SK-N-SH (cell line): ENCODE measurements at regions not wholly inside any gene's neighbourhood (a gene's known extent, or its start where the extent isn't known, plus 50 kb on each side); places are given as distances from the start of the nearest gene placed in this dataset.

Source experiments
- CTCF ChIA-PET: fragments of 300-600, 350-600 bp; formaldehyde crosslinking; extraction: SDS; loops from one replicate; lab custom pipeline; 2021; lab: Yijun Ruan, JAX
- POLR2A ChIA-PET: fragments of 350-600 bp; sonication (Branson Sonifier 250); formaldehyde crosslinking; extraction: SDS; loops from one replicate; lab custom pipeline; 2020; ENCODE audit warnings: antibody characterized with exemption, inconsistent platforms; lab: Yijun Ruan, JAX
- DNase-seq: peaks from one replicate; pipeline ENCODE4 v3.0.0; 2012
- H2AFZ ChIP-seq: fragments of 200-600 bp; sonication (generic); 2 replicates; pipeline ENCODE4 v1.8.1; 2016; ENCODE audit warnings: antibody characterized with exemption, mild to moderate bottlenecking, low read depth
- H3F3A ChIP-seq: fragments of 200-600 bp; sonication (generic); replicated peaks from 2 replicates; pipeline ENCODE3; 2016; ENCODE audit warnings: antibody characterized with exemption, mild to moderate bottlenecking; ENCODE audit not compliant: insufficient read depth
- H3K27ac ChIP-seq, 2 experiments: fragments of 200-500 bp in 1 of 2; fragments of 200-600 bp in 1 of 2; sonication (Bioruptor generic) in 1 of 2; sonication (generic), shearing (Covaris generic) in 1 of 2; 2 replicates each; pipeline versions ENCODE4 v1.5.1 to v1.6.1; 2014 to 2016; ENCODE audit warnings: low read depth in 2 of 2, inconsistent platforms in 1 of 2, low read length in 1 of 2, mild to moderate bottlenecking in 1 of 2, mixed read lengths in 1 of 2
- H3K27me3 ChIP-seq: fragments of 200-600 bp; sonication (generic), shearing (Covaris generic); 2 replicates; pipeline ENCODE4 v1.6.1; 2016; ENCODE audit warnings: mixed run types; ENCODE audit not compliant: insufficient read depth
- H3K36me3 ChIP-seq, 2 experiments: fragments of 200-500 bp in 1 of 2; fragments of 200-600 bp in 1 of 2; sonication (Bioruptor generic) in 1 of 2; sonication (generic) in 1 of 2; replicated peaks in 1 of 2; 2 replicates each; pipeline versions ENCODE3 to v1.5.1; 2014 to 2016; ENCODE audit warnings: low read length in 1 of 2, mild to moderate bottlenecking in 1 of 2; ENCODE audit not compliant: insufficient read depth in 2 of 2, control insufficient read depth in 1 of 2
- H3K4me1 ChIP-seq, 2 experiments: fragments of 200-500 bp in 1 of 2; fragments of 200-600 bp in 1 of 2; sonication (Bioruptor generic) in 1 of 2; sonication (generic), shearing (Covaris generic) in 1 of 2; 2 replicates each; pipeline versions ENCODE4 v1.5.1 to v1.6.1; 2014 to 2016; ENCODE audit warnings: low read depth in 1 of 2, low read length in 1 of 2, mixed run types in 1 of 2; ENCODE audit not compliant: insufficient read depth in 2 of 2, control insufficient read depth in 1 of 2
- H3K4me2 ChIP-seq: fragments of 200-600 bp; sonication (generic), shearing (Covaris generic); 2 replicates; pipeline ENCODE4 v1.6.1; 2017; ENCODE audit warnings: mixed run types
- H3K4me3 ChIP-seq, 2 experiments: fragments of 200-500 bp in 1 of 2; fragments of 200-600 bp in 1 of 2; sonication (Bioruptor generic) in 1 of 2; sonication (generic), shearing (Covaris generic) in 1 of 2; 2 replicates each; pipeline versions ENCODE4 v1.5.1 to v1.8.1; 2014 to 2016; ENCODE audit warnings: low read depth in 2 of 2, inconsistent platforms in 1 of 2, low read length in 1 of 2, mild to moderate bottlenecking in 1 of 2, mixed read lengths in 1 of 2, moderate library complexity in 1 of 2
- H3K79me2 ChIP-seq: fragments of 200-600 bp; sonication (generic); 2 replicates; pipeline ENCODE4 v1.8.1; 2017; ENCODE audit warnings: mild to moderate bottlenecking; ENCODE audit not compliant: insufficient read depth
- H3K9ac ChIP-seq: fragments of 200-600 bp; sonication (generic); 2 replicates; pipeline ENCODE4 v1.6.1; 2017; ENCODE audit warnings: mixed run types
- H3K9me2 ChIP-seq: fragments of 200-600 bp; sonication (generic); 2 replicates; pipeline ENCODE4 v1.6.1; 2017; ENCODE audit warnings: mixed run types
- H3K9me3 ChIP-seq: fragments of 200-600 bp; sonication (generic); 2 replicates; pipeline ENCODE4 v1.6.1; 2017; ENCODE audit warnings: mixed run types, mild to moderate bottlenecking, moderate library complexity
- H4K20me1 ChIP-seq: fragments of 200-600 bp; sonication (generic); 2 replicates; pipeline ENCODE4 v1.6.1; 2017; ENCODE audit warnings: mild to moderate bottlenecking, mixed run types; ENCODE audit not compliant: insufficient read depth
- CHD2 ChIP-seq: fragments of 150-350 bp; IDR thresholded peaks from 2 replicates; pipeline ENCODE4 v1.6.1; 2018; ENCODE audit warnings: low read length; ENCODE audit not compliant: partially characterized antibody
- CTCF ChIP-seq: fragments of 200-600 bp; sonication (generic); IDR thresholded peaks from 2 replicates; pipeline ENCODE4 v1.6.1; 2017; ENCODE audit warnings: antibody characterized with exemption, mild to moderate bottlenecking, moderate library complexity
- ELF1 ChIP-seq: IDR thresholded peaks from 2 replicates; pipeline ENCODE4 v1.4.0; 2012
- EZH2phosphoT487 ChIP-seq: fragments of 200-600 bp; sonication (generic); IDR thresholded peaks from 2 replicates; pipeline ENCODE4 v1.6.1; 2017; ENCODE audit warnings: low read depth, mixed run types, mild to moderate bottlenecking, antibody characterized with exemption, moderate library complexity, borderline replicate concordance
- FOXJ3 ChIP-seq: sonication (generic); formaldehyde crosslinking; IDR thresholded peaks from 2 replicates; pipeline ENCODE4 v1.5.1; 2020; ENCODE audit warnings: mild to moderate bottlenecking, missing genetic modification reagents
- FOXM1 ChIP-seq: IDR thresholded peaks from 2 replicates; pipeline ENCODE4 v1.4.0; 2012; ENCODE audit warnings: low read depth, mild to moderate bottlenecking
- GABPA ChIP-seq: IDR thresholded peaks from 2 replicates; pipeline ENCODE4 v1.4.0; 2012; ENCODE audit warnings: low read depth, mild to moderate bottlenecking
- IRF3 ChIP-seq: fragments of 150-350 bp; IDR thresholded peaks from 2 replicates; pipeline ENCODE4 v1.6.1; 2016; ENCODE audit warnings: mild to moderate bottlenecking, low read depth, low read length
- MEF2A ChIP-seq: IDR thresholded peaks from 2 replicates; pipeline ENCODE4 v1.4.0; 2012; ENCODE audit warnings: low read depth, borderline replicate concordance
- PBX3 ChIP-seq: IDR thresholded peaks from 2 replicates; pipeline ENCODE4; 2012
- POLR2AphosphoS5 ChIP-seq: IDR thresholded peaks from 2 replicates; pipeline ENCODE4 v1.6.1; 2012; ENCODE audit warnings: low read depth, low read length
- RXRA ChIP-seq: IDR thresholded peaks from 2 replicates; pipeline ENCODE4 v1.4.0; 2012; ENCODE audit warnings: low read depth, mild to moderate bottlenecking, borderline replicate concordance
- SIN3A ChIP-seq: IDR thresholded peaks from 2 replicates; pipeline ENCODE4 v1.6.1; 2012; ENCODE audit warnings: low read depth, mild to moderate bottlenecking, low read length, moderate library complexity, borderline replicate concordance
- TEAD4 ChIP-seq: IDR thresholded peaks from 2 replicates; pipeline ENCODE4 v1.4.0; 2012; ENCODE audit warnings: mild to moderate bottlenecking, borderline replicate concordance; ENCODE audit not compliant: insufficient read depth
- USF2 ChIP-seq: fragments of 150-350 bp; IDR thresholded peaks from 2 replicates; pipeline ENCODE4 v1.6.1; 2017; ENCODE audit warnings: antibody characterized with exemption, low read length, low read depth, borderline replicate concordance
- YY1 ChIP-seq: IDR thresholded peaks from 2 replicates; pipeline ENCODE4 v1.4.0; 2012; ENCODE audit warnings: low read depth, mild to moderate bottlenecking
- ZBTB33 ChIP-seq: IDR thresholded peaks from 2 replicates; pipeline ENCODE4 v1.4.0; 2012; ENCODE audit warnings: low read depth, borderline replicate concordance
- WGBS: methylation state at CpG from one replicate; pipeline ENCODE4 v1.1.6; 2017; ENCODE audit warnings: low lambda C conversion rate; 5-methylcytosine and 5-hydroxymethylcytosine counted together

GRCh38 chr4:147303174-147303872 is 177.6 kb upstream of the EDNRA start:
- CTCF ChIA-PET = no interaction called here
- Histone ChIP-seq H3K4me1 (no peaks in the 10 kb centered on the region), H3K9ac (no peak overlapping the region), H3K9me2 (no peaks in the 10 kb centered on the region), H3K27ac (no peak overlapping the region), H3K4me3 (no peak overlapping the region), H3K4me2 (no peak overlapping the region), H3K9me3 (no peaks in the 10 kb centered on the region), H4K20me1 (no peaks in the 10 kb centered on the region), H3K79me2 (no peaks in the 10 kb centered on the region), H3F3A (no peaks in the 10 kb centered on the region), H3K36me3 (no peaks in the 10 kb centered on the region), H2AFZ (no peak overlapping the region), H3K27me3 (no peaks in the 10 kb centered on the region)
- TF ChIP-seq MEF2A = no peak
- no peak for TF ChIP-seq YY1
- TF ChIP-seq RXRA = no peak
- no peak for TF ChIP-seq TEAD4
- TF ChIP-seq CTCF = no peak
- TF ChIP-seq SIN3A = no peak
- TF ChIP-seq FOXM1 = no peak
- no peak for TF ChIP-seq GABPA
- no peak for TF ChIP-seq ELF1
- TF ChIP-seq POLR2AphosphoS5 = no peak
- TF ChIP-seq ZBTB33 = no peak
- no peak for TF ChIP-seq PBX3
- TF ChIP-seq FOXJ3 (CRISPR knock-in tag) = no peak
- POLR2A ChIA-PET = no interaction called here
- DNase-seq = no peak
- 66% methylated on average over 5 of the region's 5 CpGs for WGBS

GRCh38 chr4:147303873-147304229 is 177.0 kb upstream of the EDNRA start:
- H3K9me3 ChIP-seq = no peaks in the 10 kb centered on the region
- no peaks in the 10 kb centered on the region for H3K4me1 ChIP-seq
- H3K27me3 ChIP-seq = no peaks in the 10 kb centered on the region
- no peaks in the 10 kb centered on the region for H3K79me2 ChIP-seq
- H3K4me2 ChIP-seq = no peak overlapping the region
- H2AFZ ChIP-seq = no peak overlapping the region
- TF ChIP-seq PBX3 (no peak), USF2 (no peak), EZH2phosphoT487 (no peak), IRF3 (no peak), CHD2 (no peak)
- no peak overlapping the region for H3K9ac ChIP-seq
- H3K36me3 ChIP-seq = no peaks in the 10 kb centered on the region
- no peak overlapping the region for H3K4me3 ChIP-seq
- H4K20me1 ChIP-seq = no peaks in the 10 kb centered on the region
- ChIA-PET POLR2A (no interaction called here), CTCF (interaction anchor here (0.6 kb wide), 1 partner anchor 190 kb away, joined by 3 read pairs; no protein-coding TSS in a partner anchor)
- DNase-seq = no peak
- no peaks in the 10 kb centered on the region for H3K9me2 ChIP-seq
- H3F3A ChIP-seq = no peaks in the 10 kb centered on the region
- WGBS = 45% methylated on average over 3 of the region's 3 CpGs
- no peak overlapping the region for H3K27ac ChIP-seq
